H9 (cell line): ENCODE measurements at regions not wholly inside any gene's neighbourhood (a gene's known extent, or its start where the extent isn't known, plus 50 kb on each side); places are given as distances from the start of the nearest gene placed in this dataset.

Experiments used
- DNase-seq: peaks from one replicate; pipeline ENCODE4 v3.0.0-alpha.2; 2017
- H2AFZ ChIP-seq: one replicate; pipeline ENCODE4 v1.6.1; 2013; ENCODE audit warnings: mild to moderate bottlenecking, low read length, control low read depth, moderate library complexity
- H2AK5ac ChIP-seq: 2 replicates; pipeline ENCODE4 v1.6.1; 2013; ENCODE audit warnings: low read length, control low read depth, mixed read lengths; ENCODE audit not compliant: insufficient read length
- H2BK120ac ChIP-seq: one replicate; pipeline ENCODE4 v1.6.1; 2013; ENCODE audit warnings: low read depth, mild to moderate bottlenecking, low read length, control low read depth, inconsistent platforms; ENCODE audit not compliant: poor library complexity, severe bottlenecking
- H2BK12ac ChIP-seq: 2 replicates; pipeline ENCODE4 v1.6.1; 2013; ENCODE audit warnings: low read length, control low read depth, mixed read lengths, low read depth; ENCODE audit not compliant: insufficient read length
- H2BK15ac ChIP-seq: 2 replicates; pipeline ENCODE4 v1.6.1; 2013; ENCODE audit warnings: low read depth, low read length, control low read depth
- H2BK20ac ChIP-seq: one replicate; pipeline ENCODE4 v1.6.1; 2013; ENCODE audit warnings: low read depth, mild to moderate bottlenecking, low read length, control low read depth, inconsistent platforms; ENCODE audit not compliant: poor library complexity, severe bottlenecking
- H2BK5ac ChIP-seq: 2 replicates; pipeline ENCODE4 v1.6.1; 2013; ENCODE audit warnings: low read length, control low read depth, mixed read lengths; ENCODE audit not compliant: insufficient read length
- H3K14ac ChIP-seq: 2 replicates; pipeline ENCODE4 v1.6.1; 2013; ENCODE audit warnings: low read length, control low read depth; ENCODE audit not compliant: insufficient read depth
- H3K18ac ChIP-seq: 2 replicates; pipeline ENCODE4 v1.6.1; 2013; ENCODE audit warnings: low read depth, mild to moderate bottlenecking, mixed read lengths, low read length, control low read depth; ENCODE audit not compliant: insufficient read length
- H3K23ac ChIP-seq: 2 replicates; pipeline ENCODE4 v1.6.1; 2013; ENCODE audit warnings: low read length, control low read depth, mixed read lengths, low read depth; ENCODE audit not compliant: insufficient read length
- H3K23me2 ChIP-seq: 2 replicates; pipeline ENCODE4 v1.6.1; 2013; ENCODE audit warnings: low read depth, mild to moderate bottlenecking, mixed read lengths, low read length, control low read depth; ENCODE audit not compliant: insufficient read length, poor library complexity, severe bottlenecking
- H3K27ac ChIP-seq: 2 replicates; pipeline ENCODE4 v1.5.1; 2013; ENCODE audit warnings: low read length, control low read depth, mixed read lengths, low read depth; ENCODE audit not compliant: insufficient read length
- H3K27me3 ChIP-seq: 2 replicates; pipeline ENCODE4 v1.6.1; 2013; ENCODE audit warnings: low read length, control low read depth, inconsistent platforms; ENCODE audit not compliant: insufficient read depth
- H3K4ac ChIP-seq: 2 replicates; pipeline ENCODE4 v1.6.1; 2013; ENCODE audit warnings: low read depth, mild to moderate bottlenecking, control low read depth, inconsistent platforms, low read length, moderate library complexity
- H3K4me1 ChIP-seq: 2 replicates; pipeline ENCODE4 v1.6.1; 2013; ENCODE audit warnings: low read length, control low read depth, inconsistent platforms; ENCODE audit not compliant: insufficient read depth
- H3K4me2 ChIP-seq: 2 replicates; pipeline ENCODE4 v1.6.1; 2013; ENCODE audit warnings: low read length, control low read depth, mixed read lengths; ENCODE audit not compliant: insufficient read length, insufficient read depth
- H3K56ac ChIP-seq: 2 replicates; pipeline ENCODE4 v1.6.1; 2013; ENCODE audit warnings: low read depth, mild to moderate bottlenecking, mixed read lengths, low read length, control low read depth; ENCODE audit not compliant: insufficient read length
- H3K79me1 ChIP-seq: 2 replicates; pipeline ENCODE4 v1.6.1; 2013; ENCODE audit warnings: low read depth, mild to moderate bottlenecking, moderate library complexity, low read length, control low read depth, inconsistent platforms; ENCODE audit not compliant: insufficient read depth, poor library complexity, severe bottlenecking
- H3K79me2 ChIP-seq: 2 replicates; pipeline ENCODE4 v1.6.1; 2013; ENCODE audit warnings: low read length, control low read depth, inconsistent platforms; ENCODE audit not compliant: insufficient read depth
- H3K9ac ChIP-seq: 2 replicates; pipeline ENCODE4 v1.6.1; 2013; ENCODE audit warnings: low read length, control low read depth, mixed read lengths; ENCODE audit not compliant: insufficient read length; ENCODE audit errors: extremely low read depth
- H3K9me3 ChIP-seq: one replicate; pipeline ENCODE4 v1.6.1; 2013; ENCODE audit warnings: low read depth, low read length, inconsistent platforms; ENCODE audit not compliant: control insufficient read depth
- H3T11ph ChIP-seq: one replicate; pipeline ENCODE4 v1.6.1; 2013; ENCODE audit warnings: mild to moderate bottlenecking, low read length, control low read depth, inconsistent platforms
- H4K20me1 ChIP-seq: one replicate; pipeline ENCODE4 v1.6.1; 2013; ENCODE audit not compliant: control insufficient read depth, insufficient read length, insufficient read depth
- H4K5ac ChIP-seq: 2 replicates; pipeline ENCODE4 v1.6.1; 2013; ENCODE audit warnings: low read depth, mild to moderate bottlenecking, mixed read lengths, low read length, control low read depth; ENCODE audit not compliant: insufficient read length
- H4K8ac ChIP-seq: replicated peaks from 2 replicates; pipeline ENCODE4 v1.6.1; 2013; ENCODE audit warnings: low read length, control low read depth, mixed read lengths, low read depth; ENCODE audit not compliant: insufficient read length
- H4K91ac ChIP-seq: 2 replicates; pipeline ENCODE4 v1.6.1; 2013; ENCODE audit warnings: low read depth, mild to moderate bottlenecking, moderate library complexity, mixed read lengths, low read length, control low read depth; ENCODE audit not compliant: insufficient read length
- H3K27ac Mint-ChIP-seq, 3 experiments: 2 replicates in 2 of 3; 3 replicates in 1 of 3; pipeline ENCODE4 v1.8.0; 2020 to 2021; ENCODE audit warnings: mixed read lengths in 3 of 3, mild to moderate bottlenecking in 1 of 3, moderate library complexity in 1 of 3
- H3K27me3 Mint-ChIP-seq: 2 replicates; pipeline ENCODE4 v1.8.0; 2021; ENCODE audit warnings: low read depth, mild to moderate bottlenecking, moderate library complexity, mixed read lengths
- H3K36me3 Mint-ChIP-seq, 3 experiments: 2 replicates in 2 of 3; 3 replicates in 1 of 3; pipeline ENCODE4 v1.8.0; 2020 to 2021; ENCODE audit warnings: low read depth in 3 of 3, mixed read lengths in 3 of 3; ENCODE audit not compliant: insufficient read depth in 1 of 3
- H3K4me1 Mint-ChIP-seq, 2 experiments: 2 replicates each; pipeline ENCODE4 v1.8.0; 2020; ENCODE audit warnings: mixed read lengths in 2 of 2
- H3K4me3 Mint-ChIP-seq, 2 experiments: 2 replicates in 1 of 2; 3 replicates in 1 of 2; pipeline ENCODE4 v1.8.0; 2020 to 2021; ENCODE audit warnings: mild to moderate bottlenecking in 2 of 2, mixed read lengths in 2 of 2, moderate library complexity in 1 of 2
- H3K9me3 Mint-ChIP-seq, 2 experiments: 2 replicates in 1 of 2; 3 replicates in 1 of 2; pipeline ENCODE4 v1.8.0; 2020; ENCODE audit warnings: mild to moderate bottlenecking in 2 of 2, mixed read lengths in 2 of 2, moderate library complexity in 1 of 2
- CTCF ChIP-seq: fragments of 200-600 bp; sonication (generic); conservative IDR thresholded peaks from 3 replicates; pipeline ENCODE4 v1.8.0; 2021; ENCODE audit warnings: antibody characterized with exemption, mild to moderate bottlenecking
- WGBS: extraction: QIAGEN DNeasy Blood & Tissue Kit; methylation state at CpG from one replicate; pipeline ENCODE4 v1.1.7; 2013; ENCODE audit warnings: missing lambda C conversion rate, low lambda C conversion rate, mixed read lengths; ENCODE audit not compliant: insufficient read length; ENCODE audit errors: extremely low coverage; 5-methylcytosine and 5-hydroxymethylcytosine counted together

GRCh38 chr1:103191327-103191726 is 83.0 kb upstream of the COL11A1 start:
- Histone ChIP-seq H2AFZ (no peak overlapping the region), H2BK15ac (no peak overlapping the region), H3K79me2 (no peaks in the 10 kb centered on the region), H3K4me2 (no peak overlapping the region), H2BK5ac (no peak overlapping the region), H3K14ac (no peak overlapping the region), H3K4ac (no peak overlapping the region), H3K18ac (no peak overlapping the region), H4K20me1 (no peaks in the 10 kb centered on the region), H3K27me3 (no peaks in the 10 kb centered on the region), H3K9me3 (no peaks in the 10 kb centered on the region), H3K9ac (no peak overlapping the region), H3K23ac (no peak overlapping the region), H2BK12ac (no peak overlapping the region), H2BK20ac (no peak overlapping the region), H3K79me1 (no peaks in the 10 kb centered on the region), H4K8ac (no peak overlapping the region), H2BK120ac (no peak overlapping the region), H4K5ac (no peak overlapping the region), H3K56ac (no peak overlapping the region), H3K23me2 (no peaks in the 10 kb centered on the region), H3K4me1 (no peaks in the 10 kb centered on the region), H3T11ph (no peak overlapping the region), H3K27ac (no peak overlapping the region), H4K91ac (no peak overlapping the region), H2AK5ac (no peak overlapping the region)
- H3K27ac Mint-ChIP-seq, result no peak overlapping the region; a peak in 1 of 7 replicates
- no peak overlapping the region for H3K4me3 Mint-ChIP-seq
- no peaks in the 10 kb centered on the region for H3K9me3 Mint-ChIP-seq
- H3K27me3 Mint-ChIP-seq, result no peaks in the 10 kb centered on the region
- H3K4me1 Mint-ChIP-seq, result no peaks in the 10 kb centered on the region
- no peak for DNase-seq
- WGBS, result no CpG with 5 or more reads among the region's 2 CpGs
- no peak for TF ChIP-seq CTCF
- H3K36me3 Mint-ChIP-seq, result no peaks in the 10 kb centered on the region
